Panc1 (cell line): ENCODE measurements at regions not wholly inside any gene's neighbourhood (a gene's known extent, or its start where the extent isn't known, plus 50 kb on each side); places are given as distances from the start of the nearest gene placed in this dataset.

Experiments used
- CTCF ChIP-seq: fragments of 450-650 bp; IDR thresholded peaks from 2 replicates; pipeline ENCODE4 v1.5.1; 2017; ENCODE audit warnings: mild to moderate bottlenecking
- POLR2AphosphoS5 ChIP-seq: IDR thresholded peaks from 2 replicates; pipeline ENCODE4 v1.6.1; 2012; ENCODE audit warnings: mild to moderate bottlenecking, low read depth, low read length, moderate library complexity
- SIN3A ChIP-seq: IDR thresholded peaks from 2 replicates; pipeline ENCODE4 v1.6.1; 2012; ENCODE audit warnings: low read depth, mild to moderate bottlenecking, low read length, moderate library complexity, borderline replicate concordance; ENCODE audit not compliant: insufficient read depth

- TF ChIP-seq CTCF (no peak), POLR2AphosphoS5 (no peak), SIN3A (no peak)
Observed at GRCh38 chr20:12815778-12816408, 192.9 kb upstream of the SPTLC3 start.
